Nephron progenitor cell (in vitro differentiated cells): ENCODE measurements at regions not wholly inside any gene's neighbourhood (a gene's known extent, or its start where the extent isn't known, plus 50 kb on each side); places are given as distances from the start of the nearest gene placed in this dataset.

Experiments used
- DNase-seq: peaks from one replicate; pipeline ENCODE4 v3.0.0; 2021
- H3K27ac Mint-ChIP-seq: 2 replicates; pipeline ENCODE4 v1.8.0; 2021; ENCODE audit warnings: mild to moderate bottlenecking, moderate library complexity, mixed read lengths
- H3K27me3 Mint-ChIP-seq: 2 replicates; pipeline ENCODE4 v1.8.0; 2021; ENCODE audit warnings: mild to moderate bottlenecking, low read depth, mixed read lengths; ENCODE audit not compliant: poor library complexity
- H3K36me3 Mint-ChIP-seq: 2 replicates; pipeline ENCODE4 v1.8.0; 2021; ENCODE audit warnings: low read depth, mixed read lengths
- H3K4me1 Mint-ChIP-seq: 2 replicates; pipeline ENCODE4 v1.8.0; 2021; ENCODE audit warnings: mixed read lengths
- H3K4me3 Mint-ChIP-seq: 2 replicates; pipeline ENCODE4 v1.8.0; 2021; ENCODE audit warnings: mild to moderate bottlenecking, moderate library complexity, mixed read lengths
- H3K9me3 Mint-ChIP-seq: 2 replicates; pipeline ENCODE4 v1.8.0; 2021; ENCODE audit warnings: mild to moderate bottlenecking, moderate library complexity, mixed read lengths
- TF ChIP-seq, protein P1 (sequence below): fragments of 200-600 bp; sonication (generic); IDR thresholded peaks from 2 replicates; pipeline ENCODE4 v1.5.0; 2021; ENCODE audit warnings: antibody characterized with exemption

DNA sequence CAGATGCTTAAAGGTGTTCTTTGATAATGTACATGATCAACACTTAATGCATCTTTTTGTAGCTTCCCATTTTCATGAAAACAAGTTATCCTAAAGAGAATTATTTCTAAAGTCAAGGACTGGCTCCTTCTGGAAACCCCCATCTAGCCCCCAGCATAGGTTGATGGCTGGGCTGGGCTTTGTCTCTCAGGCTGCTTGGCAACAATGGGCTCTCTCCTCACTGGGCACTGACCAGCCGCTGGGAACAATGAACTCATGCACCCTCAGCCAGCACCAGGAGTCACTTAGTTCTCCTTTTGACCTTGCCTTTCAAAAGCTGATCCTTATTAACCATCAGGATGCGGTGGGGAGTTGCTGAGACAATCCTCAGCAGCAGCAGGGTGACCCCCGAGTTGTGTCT is 293.0 kb upstream of the PLXNA2 start:
- no peaks in the 10 kb centered on the region for H3K36me3 Mint-ChIP-seq
- H3K27ac Mint-ChIP-seq, result no peak overlapping the region
- DNase-seq, result no peak
- no peaks in the 10 kb centered on the region for H3K9me3 Mint-ChIP-seq
- H3K27me3 Mint-ChIP-seq, result peaks cover 3% of the 10 kb centered on the region
- H3K4me1 Mint-ChIP-seq, result peaks cover 38% of the 10 kb centered on the region
- no peak overlapping the region for H3K4me3 Mint-ChIP-seq
- TF ChIP-seq, protein P1, sequence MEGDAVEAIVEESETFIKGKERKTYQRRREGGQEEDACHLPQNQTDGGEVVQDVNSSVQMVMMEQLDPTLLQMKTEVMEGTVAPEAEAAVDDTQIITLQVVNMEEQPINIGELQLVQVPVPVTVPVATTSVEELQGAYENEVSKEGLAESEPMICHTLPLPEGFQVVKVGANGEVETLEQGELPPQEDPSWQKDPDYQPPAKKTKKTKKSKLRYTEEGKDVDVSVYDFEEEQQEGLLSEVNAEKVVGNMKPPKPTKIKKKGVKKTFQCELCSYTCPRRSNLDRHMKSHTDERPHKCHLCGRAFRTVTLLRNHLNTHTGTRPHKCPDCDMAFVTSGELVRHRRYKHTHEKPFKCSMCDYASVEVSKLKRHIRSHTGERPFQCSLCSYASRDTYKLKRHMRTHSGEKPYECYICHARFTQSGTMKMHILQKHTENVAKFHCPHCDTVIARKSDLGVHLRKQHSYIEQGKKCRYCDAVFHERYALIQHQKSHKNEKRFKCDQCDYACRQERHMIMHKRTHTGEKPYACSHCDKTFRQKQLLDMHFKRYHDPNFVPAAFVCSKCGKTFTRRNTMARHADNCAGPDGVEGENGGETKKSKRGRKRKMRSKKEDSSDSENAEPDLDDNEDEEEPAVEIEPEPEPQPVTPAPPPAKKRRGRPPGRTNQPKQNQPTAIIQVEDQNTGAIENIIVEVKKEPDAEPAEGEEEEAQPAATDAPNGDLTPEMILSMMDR, result no peak

DNA sequence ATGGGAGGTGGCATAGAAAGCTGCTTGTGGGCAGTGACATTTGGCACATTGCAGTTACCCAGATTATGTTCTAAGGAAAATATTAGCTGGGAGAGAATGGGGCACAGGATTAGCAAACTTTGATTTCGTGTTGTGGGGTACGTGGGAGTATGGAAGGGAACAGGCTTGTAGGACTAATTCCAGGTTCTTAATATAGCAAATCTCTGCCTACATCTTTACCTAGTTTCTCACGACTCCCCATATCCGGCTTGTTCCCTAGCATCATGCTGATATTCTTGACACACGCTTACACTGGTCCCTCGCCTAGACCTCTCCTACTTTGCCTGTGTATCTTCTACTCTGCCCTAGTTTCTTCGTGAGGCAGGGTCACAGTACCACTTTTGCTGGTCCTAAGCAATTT is 293.9 kb upstream of the PLXNA2 start:
- Mint-ChIP-seq H3K36me3 (no peaks in the 10 kb centered on the region), H3K9me3 (no peaks in the 10 kb centered on the region), H3K27me3 (peaks cover 9% of the 10 kb centered on the region)

DNA sequence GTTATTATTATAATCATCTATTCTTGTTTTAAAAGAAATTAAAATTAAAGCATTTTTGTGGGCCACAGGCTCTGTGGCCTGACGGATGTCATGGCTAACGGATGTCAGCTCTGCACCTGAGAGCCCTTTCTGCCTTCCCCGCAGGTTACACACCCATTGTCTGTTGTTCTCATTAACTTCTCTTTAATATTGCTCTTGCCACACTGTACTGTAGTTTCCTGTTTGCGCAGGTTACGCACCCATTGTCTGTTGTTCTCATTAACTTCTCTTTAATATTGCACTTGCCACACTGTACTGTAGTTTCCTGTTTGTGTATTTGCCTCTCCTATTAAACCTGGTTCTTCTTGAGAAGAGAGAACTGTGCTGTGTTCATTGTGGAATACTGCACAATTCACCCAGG is 294.4 kb upstream of the PLXNA2 start:
- Mint-ChIP-seq H3K4me3 (no peak overlapping the region), H3K27ac (no peak overlapping the region), H3K36me3 (no peaks in the 10 kb centered on the region), H3K4me1 (peaks cover 38% of the 10 kb centered on the region), H3K27me3 (peaks cover 11% of the 10 kb centered on the region), H3K9me3 (no peaks in the 10 kb centered on the region)
- TF ChIP-seq, protein P1, result no peak
- DNase-seq, result no peak

More for the DNA sequence above, 293.9 kb upstream of the PLXNA2 start:
- DNase-seq, result no peak
- Mint-ChIP-seq H3K4me1 (peaks cover 38% of the 10 kb centered on the region), H3K27ac (no peak overlapping the region), H3K4me3 (no peak overlapping the region)
- TF ChIP-seq, protein P1, result no peak

DNA sequence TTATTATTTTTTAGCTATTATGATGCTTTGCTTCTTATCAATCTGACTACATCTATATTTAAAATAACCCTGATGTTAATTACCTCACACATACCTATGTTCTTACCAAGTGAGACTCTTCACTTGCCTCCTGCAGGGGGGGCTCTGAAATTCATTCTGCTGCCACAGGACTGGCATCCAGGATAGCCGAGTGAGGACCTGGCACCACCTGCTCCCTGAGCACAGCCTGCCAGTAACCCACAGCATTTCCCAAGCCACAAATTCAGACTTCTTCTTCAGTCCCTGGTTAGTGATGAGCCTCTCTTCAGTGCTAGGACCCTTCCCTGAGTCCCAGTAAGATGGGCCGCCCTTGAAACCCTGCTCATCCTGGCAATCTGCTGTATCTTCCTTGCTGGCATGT is 296.5 kb upstream of the PLXNA2 start:
- DNase-seq, result no peak
- Mint-ChIP-seq H3K9me3 (no peaks in the 10 kb centered on the region), H3K4me3 (no peak overlapping the region), H3K27me3 (peaks cover 11% of the 10 kb centered on the region), H3K36me3 (no peaks in the 10 kb centered on the region), H3K27ac (no peak overlapping the region), H3K4me1 (peaks cover 21% of the 10 kb centered on the region)
- TF ChIP-seq, protein P1, result no peak

DNA sequence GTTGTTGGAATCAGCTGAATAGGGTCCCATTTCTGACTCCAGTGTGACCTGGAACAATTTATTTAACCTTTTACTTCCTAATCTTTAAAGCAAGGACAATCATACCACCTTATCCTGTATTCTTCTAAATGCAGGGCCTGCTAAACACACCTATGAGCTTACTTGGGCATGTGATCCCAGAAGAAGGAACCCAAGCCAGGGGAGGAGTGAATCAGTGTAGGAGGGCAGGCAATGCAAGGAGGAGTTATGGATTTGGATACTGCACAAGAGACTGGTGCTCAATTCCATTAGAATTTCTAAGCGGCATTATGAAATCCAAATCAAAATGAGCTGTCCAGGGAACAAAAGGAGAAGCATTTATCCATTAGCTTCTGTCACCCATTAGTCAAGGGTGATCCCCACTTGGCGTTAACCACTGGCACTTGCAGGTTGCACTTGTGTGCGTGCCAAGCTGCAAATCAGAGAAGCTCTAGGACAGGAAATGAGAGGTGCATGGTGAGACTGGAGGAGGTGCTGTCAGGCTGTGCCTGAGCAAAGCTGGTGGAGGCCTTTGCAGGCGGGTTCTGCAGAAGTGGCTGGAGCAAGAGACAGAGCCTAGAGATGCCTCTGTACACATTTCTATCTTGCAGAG is 297.2 kb upstream of the PLXNA2 start:
- no peaks in the 10 kb centered on the region for H3K36me3 Mint-ChIP-seq
- no peaks in the 10 kb centered on the region for H3K9me3 Mint-ChIP-seq
- no peak overlapping the region for H3K27ac Mint-ChIP-seq
- H3K27me3 Mint-ChIP-seq, result peaks cover 15% of the 10 kb centered on the region
- TF ChIP-seq, protein P1, result no peak
- H3K4me1 Mint-ChIP-seq, result peaks cover 15% of the 10 kb centered on the region
- no peak overlapping the region for H3K4me3 Mint-ChIP-seq
- no peak for DNase-seq

DNA sequence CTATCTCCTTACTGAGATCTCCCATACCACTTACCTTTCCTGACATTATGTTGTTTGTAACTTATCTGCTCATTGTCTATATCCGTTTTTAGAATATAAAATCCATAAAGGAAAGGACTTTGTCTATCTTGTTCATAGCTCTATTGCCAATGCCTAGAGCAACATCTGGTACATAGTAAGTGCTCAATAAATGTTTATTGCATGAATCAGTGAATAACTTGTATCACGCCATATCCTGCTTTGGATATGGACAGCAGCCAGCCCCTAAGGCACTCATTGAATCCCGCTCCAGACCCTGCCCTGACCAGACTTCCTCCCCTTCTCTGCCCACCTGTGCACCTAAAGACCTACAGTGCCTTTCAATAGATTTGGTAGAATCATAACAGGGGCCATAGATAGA is 298.1 kb upstream of the PLXNA2 start:
- Mint-ChIP-seq H3K27me3 (peaks cover 15% of the 10 kb centered on the region), H3K4me1 (peaks cover 9% of the 10 kb centered on the region), H3K36me3 (no peaks in the 10 kb centered on the region), H3K27ac (no peak overlapping the region), H3K9me3 (no peaks in the 10 kb centered on the region), H3K4me3 (no peak overlapping the region)
- TF ChIP-seq, protein P1, result no peak
- no peak for DNase-seq
